GM12878 (cell line): ENCODE measurements at regions not wholly inside any gene's neighbourhood (a gene's known extent, or its start where the extent isn't known, plus 50 kb on each side); places are given as distances from the start of the nearest gene placed in this dataset.

Source experiments
- ATAC-seq: fragments of 200-7000 bp; cut with Tn5 transposase; 3 replicates; pipeline ENCODE4 v1.9.1; 2020; ENCODE audit warnings: mild to moderate bottlenecking, moderate library complexity
- BruUV-seq: library from RNA; stranded (reverse); fragments of 400-500 nt; replicated peaks from 2 replicates; lab custom pipeline; 2021; lab: Mats Ljungman, UMichigan
- CTCF ChIA-PET: fragments of 300-600 bp; sonication (Branson Sonifier 250); formaldehyde crosslinking; extraction: SDS; loops from one replicate; lab custom pipeline; 2021; ENCODE audit warnings: inconsistent platforms; lab: Yijun Ruan, JAX
- POLR2A ChIA-PET: fragments of 350-600 bp; formaldehyde crosslinking; extraction: SDS; loops from one replicate; lab custom pipeline; 2021; ENCODE audit warnings: inconsistent platforms; lab: Charles Lee
- RAD21 ChIA-PET: fragments of 300-600 bp; sonication (Branson Sonifier 250); formaldehyde crosslinking; loops from one replicate; lab custom pipeline; 2023; ENCODE audit warnings: antibody characterized with exemption; ENCODE audit not compliant: unreplicated experiment; lab: Charles Lee
- SMC1A ChIA-PET: fragments of 300-600 bp; sonication (Branson Sonifier 250); formaldehyde crosslinking; loops from one replicate; lab custom pipeline; 2023; ENCODE audit not compliant: unreplicated experiment, uncharacterized antibody; lab: Charles Lee
- DNase-seq: peaks from one replicate; pipeline ENCODE4 v3.0.0-alpha.2; 2011; ENCODE audit warnings: low read depth, low spot score
- FAIRE-seq: peaks from 3 replicates; lab custom pipeline; 2011; peaks lifted over from hg19 to GRCh38; lab: Jason Lieb, UNC
- H2AFZ ChIP-seq: 2 replicates; pipeline ENCODE4 v1.6.0; 2011; ENCODE audit warnings: low read depth, low read length, control low read depth; ENCODE audit not compliant: control insufficient read depth
- H3K27ac ChIP-seq: 2 replicates; pipeline ENCODE4 v1.5.1; 2011; ENCODE audit warnings: control low read depth; ENCODE audit not compliant: control insufficient read depth, insufficient read depth
- H3K27me3 ChIP-seq, 2 experiments: replicated peaks in 1 of 2; 2 replicates each; pipeline versions ENCODE4 v1.6.0 to v1.6.1; 2011; ENCODE audit warnings: low read length in 1 of 2; ENCODE audit not compliant: control insufficient read depth in 2 of 2, insufficient read depth in 2 of 2
- H3K36me3 ChIP-seq, 2 experiments: 2 replicates each; pipeline ENCODE4 v1.5.1; 2011; ENCODE audit warnings: low read length in 1 of 2; ENCODE audit not compliant: control insufficient read depth in 2 of 2, insufficient read depth in 2 of 2
- H3K4me1 ChIP-seq: 2 replicates; pipeline ENCODE4 v1.6.1; 2011; ENCODE audit warnings: mild to moderate bottlenecking, low read length, moderate library complexity, mixed read lengths; ENCODE audit not compliant: control insufficient read depth, insufficient read depth
- H3K4me2 ChIP-seq: 2 replicates; pipeline ENCODE4 v1.6.0; 2011; ENCODE audit warnings: control low read depth; ENCODE audit not compliant: control insufficient read depth, insufficient read depth
- H3K4me3 ChIP-seq: fragments of 200-600 bp; sonication (generic); 2 replicates; pipeline ENCODE4 v1.5.1; 2016
- H3K79me2 ChIP-seq: 2 replicates; pipeline ENCODE4 v1.6.0; 2011; ENCODE audit warnings: low read length; ENCODE audit not compliant: control insufficient read depth, insufficient read depth
- H3K9ac ChIP-seq: 2 replicates; pipeline ENCODE4 v1.8.0; 2011; ENCODE audit warnings: low read length, control low read depth, mixed read lengths; ENCODE audit not compliant: control insufficient read depth, insufficient read depth
- H3K9me3 ChIP-seq: replicated peaks from 3 replicates; pipeline ENCODE4 v1.5.1; 2011; ENCODE audit warnings: mild to moderate bottlenecking, low read length; ENCODE audit not compliant: control insufficient read depth, insufficient read depth
- H4K20me1 ChIP-seq: 2 replicates; pipeline ENCODE4 v1.6.0; 2011; ENCODE audit not compliant: control insufficient read depth, insufficient read depth
- CBX3 ChIP-seq: fragments of 200-600 bp; sonication (generic); IDR thresholded peaks from 2 replicates; pipeline ENCODE4 v1.6.1; 2016; ENCODE audit warnings: low read depth, borderline replicate concordance
- GABPA ChIP-seq: IDR thresholded peaks from 2 replicates; pipeline ENCODE4 v1.6.1; 2014; ENCODE audit warnings: antibody characterized with exemption, low read depth, mild to moderate bottlenecking, inconsistent platforms
- HCFC1 ChIP-seq: fragments of 150-350 bp; IDR thresholded peaks from 2 replicates; pipeline ENCODE4 v1.6.1; 2014; ENCODE audit warnings: low read length
- JUNB ChIP-seq: IDR thresholded peaks from 2 replicates; pipeline ENCODE4 v1.6.1; 2016; ENCODE audit warnings: antibody characterized with exemption, mild to moderate bottlenecking
- MTA2 ChIP-seq: fragments of 450-650 bp; IDR thresholded peaks from 2 replicates; pipeline ENCODE4 v1.6.1; 2016; ENCODE audit warnings: low read depth, mild to moderate bottlenecking, moderate library complexity
- SPI1 ChIP-seq: IDR thresholded peaks from 2 replicates; pipeline ENCODE4 v1.6.1; 2011; ENCODE audit warnings: low read depth, mild to moderate bottlenecking, low read length, moderate library complexity, borderline replicate concordance; ENCODE audit not compliant: insufficient read depth
- SREBF2 ChIP-seq: IDR thresholded peaks from 2 replicates; pipeline ENCODE4 v1.6.1; 2012; ENCODE audit warnings: mild to moderate bottlenecking, low read length
- WRNIP1 ChIP-seq: IDR thresholded peaks from 2 replicates; pipeline ENCODE4 v1.6.1; 2011; ENCODE audit warnings: low read depth, low read length, improper control_type of control experiment, borderline replicate concordance
- ZBTB33 ChIP-seq: fragments of 450-650 bp; IDR thresholded peaks from 2 replicates; pipeline ENCODE4 v1.6.1; 2017; ENCODE audit warnings: mild to moderate bottlenecking
- ZNF207 ChIP-seq: fragments of 450-650 bp; IDR thresholded peaks from 2 replicates; pipeline ENCODE4 v1.6.1; 2014; ENCODE audit warnings: antibody characterized with exemption, mild to moderate bottlenecking, borderline replicate concordance
- ZNF217 ChIP-seq: fragments of 450-650 bp; IDR thresholded peaks from 2 replicates; pipeline ENCODE4 v1.6.1; 2017; ENCODE audit warnings: antibody characterized with exemption, mild to moderate bottlenecking
- WGBS: methylation state at CpG from one replicate; pipeline ENCODE4 v1.1.6; 2016; ENCODE audit warnings: low lambda C conversion rate; ENCODE audit not compliant: insufficient replicate concordance, insufficient coverage; ENCODE audit errors: missing lambda C conversion rate; 5-methylcytosine and 5-hydroxymethylcytosine counted together
- in situ Hi-C: fragments of 300-500 bp; cut with MboI; formaldehyde crosslinking; loops from 9 replicates; pipeline ENCODE4 v1.14.3; 2018; ENCODE audit warnings: mixed read lengths
- intact Hi-C: fragments of 100-400 bp; cut with micrococcal nuclease; formaldehyde crosslinking; loops from one replicate; pipeline ENCODE4 v1.14.2; 2022; ENCODE audit not compliant: unreplicated experiment

DNA sequence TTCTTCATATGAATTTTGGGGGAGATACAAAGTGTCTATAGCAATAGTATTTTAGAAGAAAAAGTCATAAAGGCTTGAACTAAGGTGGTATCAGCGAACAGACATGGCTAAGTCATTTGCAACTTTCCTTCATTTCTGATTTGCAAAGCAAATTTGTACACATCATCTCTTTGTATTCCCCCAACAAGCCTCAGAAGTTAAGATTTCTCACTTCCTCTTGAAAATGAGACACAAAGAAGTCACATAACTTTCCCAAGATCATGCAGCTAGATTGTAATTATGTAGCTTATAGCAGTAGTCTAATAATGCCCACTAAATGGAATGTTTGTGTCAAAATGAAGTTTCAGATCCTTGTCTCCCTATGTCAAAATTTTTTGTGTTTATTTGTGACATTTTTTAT is 709.8 kb upstream of the HS3ST1 start:
- Histone ChIP-seq H3K79me2 (no peaks in the 10 kb centered on the region), H4K20me1 (no peaks in the 10 kb centered on the region), H3K36me3 (no peaks in the 10 kb centered on the region), H2AFZ (no peak overlapping the region), H3K4me1 (no peaks in the 10 kb centered on the region), H3K27me3 (no peaks in the 10 kb centered on the region), H3K9me3 (no peaks in the 10 kb centered on the region), H3K27ac (no peak overlapping the region), H3K4me2 (no peak overlapping the region), H3K4me3 (no peak overlapping the region), H3K9ac (no peak overlapping the region)
- POLR2A ChIA-PET: no interaction called here
- intact Hi-C loops (no loop called here), in situ Hi-C loops (no loop called here)
- ATAC-seq (no peak), DNase-seq (no peak), FAIRE-seq (no peak)
- BruUV-seq: no TSS peak
- TF ChIP-seq SPI1 (peak; percentile 62; the same call in 1 of the 2 replicates), CBX3 (no peak), MTA2 (0 out of 2 replicates have a peak, but pooled peaks have one; percentile 10)
- RAD21 ChIA-PET: no interaction called here
- CTCF ChIA-PET: interaction anchor here (1.0 kb wide), 1 partner anchor 80 kb away, joined by 3 read pairs; no protein-coding TSS in a partner anchor
- 0% methylated on average over 1 of the region's 1 CpG for WGBS
- SMC1A ChIA-PET: no interaction called here

DNA sequence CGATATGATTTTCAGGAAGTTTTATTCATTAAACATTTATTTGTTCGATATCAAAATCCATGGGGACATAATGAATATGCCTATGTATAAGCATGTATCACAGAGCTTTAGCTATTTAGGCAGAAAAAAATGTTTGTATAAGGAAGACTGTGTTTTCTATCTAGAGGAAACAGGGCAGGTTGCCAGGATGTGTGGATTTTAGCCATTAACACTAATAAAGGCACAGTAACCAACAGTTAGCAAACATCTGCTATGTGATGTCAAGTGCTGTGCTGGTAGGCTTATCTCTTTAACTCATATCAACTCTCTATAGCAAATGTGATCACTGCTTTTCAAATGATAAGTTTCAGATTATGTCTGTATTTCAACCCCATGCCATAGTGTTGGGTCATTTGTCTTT is 708.9 kb upstream of the HS3ST1 start:
- intact Hi-C loops: no loop called here
- no peaks in the 10 kb centered on the region for H3K9me3 ChIP-seq
- no peaks in the 10 kb centered on the region for H3K4me1 ChIP-seq
- H3K27me3 ChIP-seq: no peaks in the 10 kb centered on the region
- ATAC-seq: no peak
- POLR2A ChIA-PET: no interaction called here
- BruUV-seq: no TSS peak
- DNase-seq: no peak
- no peak overlapping the region for H3K9ac ChIP-seq
- no peak overlapping the region for H3K4me2 ChIP-seq
- in situ Hi-C loops: no loop called here
- RAD21 ChIA-PET: no interaction called here
- H3K79me2 ChIP-seq: no peaks in the 10 kb centered on the region
- H3K4me3 ChIP-seq: no peak overlapping the region
- WGBS: 0% methylated on average over 2 of the region's 2 CpGs
- no peaks in the 10 kb centered on the region for H4K20me1 ChIP-seq
- H3K36me3 ChIP-seq: no peaks in the 10 kb centered on the region
- SMC1A ChIA-PET: interaction anchor here (1.3 to 1.5 kb wide), 3 partner anchors 8 to 21 kb away, joined by 3 to 4 read pairs (median 3); no protein-coding TSS in a partner anchor
- CTCF ChIA-PET: no interaction called here
- no peak for TF ChIP-seq SREBF2
- TF ChIP-seq GABPA: no peak
- TF ChIP-seq SPI1: no peak
- no peak for TF ChIP-seq ZNF217
- no peak for TF ChIP-seq ZNF207
- TF ChIP-seq JUNB: no peak
- TF ChIP-seq HCFC1: no peak
- no peak for TF ChIP-seq WRNIP1
- TF ChIP-seq ZBTB33: no peak
- no peak overlapping the region for H2AFZ ChIP-seq
- H3K27ac ChIP-seq: no peak overlapping the region
- FAIRE-seq: no peak
